Prostate gland (tissue), 2 donors: ENCODE measurements at regions not wholly inside any gene's neighbourhood (a gene's known extent, or its start where the extent isn't known, plus 50 kb on each side); places are given as distances from the start of the nearest gene placed in this dataset.

Experiments used
- DNase-seq: peaks from one replicate; pipeline ENCODE4 v3.0.0-alpha.2; 2019; ENCODE audit warnings: low spot score
- H3K27ac ChIP-seq, 2 donors: fragments of 200-600 bp; sonication (generic); 2 replicates each; pipeline ENCODE4 v1.5.1; 2017 to 2019
- H3K27me3 ChIP-seq: fragments of 200-600 bp; sonication (generic); replicated peaks from 2 replicates; pipeline ENCODE4 v1.5.1; 2019; ENCODE audit not compliant: insufficient read depth
- H3K36me3 ChIP-seq, 2 donors: fragments of 200-600 bp; sonication (generic); 1 replicate in 1 of 2; 2 replicates in 1 of 2; pipeline versions ENCODE4 v1.5.1 to v1.8.1; 2017 to 2019
- H3K4me1 ChIP-seq: fragments of 200-600 bp; sonication (generic); replicated peaks from 2 replicates; pipeline ENCODE4 v1.5.1; 2019
- H3K4me3 ChIP-seq, 2 donors: fragments of 200-600 bp; sonication (generic); 2 replicates each; pipeline ENCODE4 v1.5.1; 2017 to 2019
- H3K9me3 ChIP-seq: fragments of 200-600 bp; sonication (generic); 2 replicates; pipeline ENCODE4 v1.5.1; 2017
- CTCF ChIP-seq, 4 experiments: fragments of 200-600 bp in 2 of 4; fragments of 450-650 bp in 2 of 4; sonication (generic) in 2 of 4; IDR thresholded peaks; 1 replicate in 3 of 4; 2 replicates in 1 of 4; pipeline ENCODE4 v1.5.1; 2016 to 2019; ENCODE audit warnings: antibody characterized with exemption in 4 of 4, mild to moderate bottlenecking in 2 of 4, moderate library complexity in 2 of 4
- POLR2A ChIP-seq: fragments of 450-650 bp; IDR thresholded peaks from one replicate; pipeline ENCODE4 v1.6.1; 2016; ENCODE audit warnings: antibody characterized with exemption, mild to moderate bottlenecking
- POLR2AphosphoS5 ChIP-seq: sonication (generic); formaldehyde crosslinking; IDR thresholded peaks from one replicate; pipeline ENCODE4 v1.6.1; 2017; ENCODE audit warnings: antibody characterized with exemption
- WGBS: methylation state at CpG from one replicate; pipeline ENCODE4 v1.1.5; 2018; 5-methylcytosine and 5-hydroxymethylcytosine counted together
- intact Hi-C: fragments of 100-400 bp; cut with DNase I; formaldehyde crosslinking; loops from one replicate; pipeline ENCODE4 v1.14.2; 2022

GRCh38 chr15:81506071-81506470 is 132.1 kb upstream of the TMC3 start:
- WGBS: 91% methylated on average over 2 of the region's 2 CpGs
- TF ChIP-seq POLR2AphosphoS5 (no peak), POLR2A (no peak), CTCF (IDR thresholded peaks at IDR 0.05) (no peak)

GRCh38 chr15:81504170-81504905 is 130.3 kb upstream of the TMC3 start:
- H3K27me3 ChIP-seq: no peaks in the 10 kb centered on the region

More at GRCh38 chr15:81506071-81506470, 132.1 kb upstream of the TMC3 start:
- Histone ChIP-seq H3K9me3 (no peaks in the 10 kb centered on the region), H3K36me3 (no peaks in the 10 kb centered on the region), H3K27me3 (no peaks in the 10 kb centered on the region), H3K27ac (no peak overlapping the region), H3K4me1 (no peaks in the 10 kb centered on the region), H3K4me3 (no peak overlapping the region)
- no peak for DNase-seq
- intact Hi-C loops: no loop called here

GRCh38 chr15:81502439-81502838 is 128.4 kb upstream of the TMC3 start:
- TF ChIP-seq CTCF (IDR thresholded peaks at IDR 0.05): no peak
- Histone ChIP-seq H3K27ac (no peak overlapping the region), H3K27me3 (no peaks in the 10 kb centered on the region), H3K9me3 (no peaks in the 10 kb centered on the region), H3K4me3 (no peak overlapping the region), H3K36me3 (no peaks in the 10 kb centered on the region), H3K4me1 (no peaks in the 10 kb centered on the region)
- DNase-seq: no peak
- WGBS: 97% methylated on average over 4 of the region's 4 CpGs
- intact Hi-C loops: no loop called here

More at GRCh38 chr15:81504170-81504905, 130.3 kb upstream of the TMC3 start:
- no peaks in the 10 kb centered on the region for H3K4me1 ChIP-seq
- H3K9me3 ChIP-seq: no peaks in the 10 kb centered on the region
- no peak for DNase-seq
- no peaks in the 10 kb centered on the region for H3K36me3 ChIP-seq
- TF ChIP-seq CTCF (IDR thresholded peaks at IDR 0.05): no peak
- TF ChIP-seq POLR2A: no peak
- no peak for TF ChIP-seq POLR2AphosphoS5
- 44% methylated on average over 4 of the region's 4 CpGs for WGBS
- H3K27ac ChIP-seq: no peak overlapping the region
- no peak overlapping the region for H3K4me3 ChIP-seq
- intact Hi-C loops: no loop called here

GRCh38 chr15:81500081-81500480 is 126.1 kb upstream of the TMC3 start:
- Histone ChIP-seq H3K4me1 (no peaks in the 10 kb centered on the region), H3K4me3 (no peak overlapping the region), H3K9me3 (no peaks in the 10 kb centered on the region), H3K27me3 (no peaks in the 10 kb centered on the region), H3K36me3 (no peaks in the 10 kb centered on the region), H3K27ac (no peak overlapping the region)
- 83% methylated on average over 4 of the region's 4 CpGs for WGBS
- no peak for TF ChIP-seq POLR2AphosphoS5
- TF ChIP-seq POLR2A: no peak
- no peak for TF ChIP-seq CTCF (IDR thresholded peaks at IDR 0.05)
- DNase-seq: no peak
- intact Hi-C loops: no loop called here

GRCh38 chr15:81498294-81498693 is 124.3 kb upstream of the TMC3 start:
- no peak overlapping the region for H3K4me3 ChIP-seq
- H3K4me1 ChIP-seq: no peaks in the 10 kb centered on the region
- no peak overlapping the region for H3K27ac ChIP-seq
- no peaks in the 10 kb centered on the region for H3K27me3 ChIP-seq
- no peaks in the 10 kb centered on the region for H3K9me3 ChIP-seq
- intact Hi-C loops: no loop called here
- no peak for DNase-seq
- no peaks in the 10 kb centered on the region for H3K36me3 ChIP-seq
- WGBS: 91% methylated on average over 6 of the region's 6 CpGs
- TF ChIP-seq CTCF (IDR thresholded peaks at IDR 0.05) (no peak), POLR2AphosphoS5 (no peak), POLR2A (no peak)
